H9 (cell line): ENCODE measurements at regions not wholly inside any gene's neighbourhood (a gene's known extent, or its start where the extent isn't known, plus 50 kb on each side); places are given as distances from the start of the nearest gene placed in this dataset.

Experiments
- DNase-seq: peaks from one replicate; pipeline ENCODE4 v3.0.0-alpha.2; 2017
- H2AFZ ChIP-seq: one replicate; pipeline ENCODE4 v1.6.1; 2013; ENCODE audit warnings: mild to moderate bottlenecking, low read length, control low read depth, moderate library complexity
- H2AK5ac ChIP-seq: 2 replicates; pipeline ENCODE4 v1.6.1; 2013; ENCODE audit warnings: low read length, control low read depth, mixed read lengths; ENCODE audit not compliant: insufficient read length
- H2BK120ac ChIP-seq: one replicate; pipeline ENCODE4 v1.6.1; 2013; ENCODE audit warnings: low read depth, mild to moderate bottlenecking, low read length, control low read depth, inconsistent platforms; ENCODE audit not compliant: poor library complexity, severe bottlenecking
- H2BK12ac ChIP-seq: 2 replicates; pipeline ENCODE4 v1.6.1; 2013; ENCODE audit warnings: low read length, control low read depth, mixed read lengths, low read depth; ENCODE audit not compliant: insufficient read length
- H2BK15ac ChIP-seq: 2 replicates; pipeline ENCODE4 v1.6.1; 2013; ENCODE audit warnings: low read depth, low read length, control low read depth
- H2BK20ac ChIP-seq: one replicate; pipeline ENCODE4 v1.6.1; 2013; ENCODE audit warnings: low read depth, mild to moderate bottlenecking, low read length, control low read depth, inconsistent platforms; ENCODE audit not compliant: poor library complexity, severe bottlenecking
- H2BK5ac ChIP-seq: 2 replicates; pipeline ENCODE4 v1.6.1; 2013; ENCODE audit warnings: low read length, control low read depth, mixed read lengths; ENCODE audit not compliant: insufficient read length
- H3K14ac ChIP-seq: 2 replicates; pipeline ENCODE4 v1.6.1; 2013; ENCODE audit warnings: low read length, control low read depth; ENCODE audit not compliant: insufficient read depth
- H3K18ac ChIP-seq: 2 replicates; pipeline ENCODE4 v1.6.1; 2013; ENCODE audit warnings: low read depth, mild to moderate bottlenecking, mixed read lengths, low read length, control low read depth; ENCODE audit not compliant: insufficient read length
- H3K23ac ChIP-seq: 2 replicates; pipeline ENCODE4 v1.6.1; 2013; ENCODE audit warnings: low read length, control low read depth, mixed read lengths, low read depth; ENCODE audit not compliant: insufficient read length
- H3K23me2 ChIP-seq: 2 replicates; pipeline ENCODE4 v1.6.1; 2013; ENCODE audit warnings: low read depth, mild to moderate bottlenecking, mixed read lengths, low read length, control low read depth; ENCODE audit not compliant: insufficient read length, poor library complexity, severe bottlenecking
- H3K27ac ChIP-seq: 2 replicates; pipeline ENCODE4 v1.5.1; 2013; ENCODE audit warnings: low read length, control low read depth, mixed read lengths, low read depth; ENCODE audit not compliant: insufficient read length
- H3K27me3 ChIP-seq: 2 replicates; pipeline ENCODE4 v1.6.1; 2013; ENCODE audit warnings: low read length, control low read depth, inconsistent platforms; ENCODE audit not compliant: insufficient read depth
- H3K4ac ChIP-seq: 2 replicates; pipeline ENCODE4 v1.6.1; 2013; ENCODE audit warnings: low read depth, mild to moderate bottlenecking, control low read depth, inconsistent platforms, low read length, moderate library complexity
- H3K4me1 ChIP-seq: 2 replicates; pipeline ENCODE4 v1.6.1; 2013; ENCODE audit warnings: low read length, control low read depth, inconsistent platforms; ENCODE audit not compliant: insufficient read depth
- H3K4me2 ChIP-seq: 2 replicates; pipeline ENCODE4 v1.6.1; 2013; ENCODE audit warnings: low read length, control low read depth, mixed read lengths; ENCODE audit not compliant: insufficient read length, insufficient read depth
- H3K56ac ChIP-seq: 2 replicates; pipeline ENCODE4 v1.6.1; 2013; ENCODE audit warnings: low read depth, mild to moderate bottlenecking, mixed read lengths, low read length, control low read depth; ENCODE audit not compliant: insufficient read length
- H3K79me1 ChIP-seq: 2 replicates; pipeline ENCODE4 v1.6.1; 2013; ENCODE audit warnings: low read depth, mild to moderate bottlenecking, moderate library complexity, low read length, control low read depth, inconsistent platforms; ENCODE audit not compliant: insufficient read depth, poor library complexity, severe bottlenecking
- H3K79me2 ChIP-seq: 2 replicates; pipeline ENCODE4 v1.6.1; 2013; ENCODE audit warnings: low read length, control low read depth, inconsistent platforms; ENCODE audit not compliant: insufficient read depth
- H3K9ac ChIP-seq: 2 replicates; pipeline ENCODE4 v1.6.1; 2013; ENCODE audit warnings: low read length, control low read depth, mixed read lengths; ENCODE audit not compliant: insufficient read length; ENCODE audit errors: extremely low read depth
- H3K9me3 ChIP-seq: one replicate; pipeline ENCODE4 v1.6.1; 2013; ENCODE audit warnings: low read depth, low read length, inconsistent platforms; ENCODE audit not compliant: control insufficient read depth
- H3T11ph ChIP-seq: one replicate; pipeline ENCODE4 v1.6.1; 2013; ENCODE audit warnings: mild to moderate bottlenecking, low read length, control low read depth, inconsistent platforms
- H4K20me1 ChIP-seq: one replicate; pipeline ENCODE4 v1.6.1; 2013; ENCODE audit not compliant: control insufficient read depth, insufficient read length, insufficient read depth
- H4K5ac ChIP-seq: 2 replicates; pipeline ENCODE4 v1.6.1; 2013; ENCODE audit warnings: low read depth, mild to moderate bottlenecking, mixed read lengths, low read length, control low read depth; ENCODE audit not compliant: insufficient read length
- H4K8ac ChIP-seq: replicated peaks from 2 replicates; pipeline ENCODE4 v1.6.1; 2013; ENCODE audit warnings: low read length, control low read depth, mixed read lengths, low read depth; ENCODE audit not compliant: insufficient read length
- H4K91ac ChIP-seq: 2 replicates; pipeline ENCODE4 v1.6.1; 2013; ENCODE audit warnings: low read depth, mild to moderate bottlenecking, moderate library complexity, mixed read lengths, low read length, control low read depth; ENCODE audit not compliant: insufficient read length
- H3K27ac Mint-ChIP-seq, 3 experiments: 2 replicates in 2 of 3; 3 replicates in 1 of 3; pipeline ENCODE4 v1.8.0; 2020 to 2021; ENCODE audit warnings: mixed read lengths in 3 of 3, mild to moderate bottlenecking in 1 of 3, moderate library complexity in 1 of 3
- H3K27me3 Mint-ChIP-seq: 2 replicates; pipeline ENCODE4 v1.8.0; 2021; ENCODE audit warnings: low read depth, mild to moderate bottlenecking, moderate library complexity, mixed read lengths
- H3K36me3 Mint-ChIP-seq, 3 experiments: 2 replicates in 2 of 3; 3 replicates in 1 of 3; pipeline ENCODE4 v1.8.0; 2020 to 2021; ENCODE audit warnings: low read depth in 3 of 3, mixed read lengths in 3 of 3; ENCODE audit not compliant: insufficient read depth in 1 of 3
- H3K4me1 Mint-ChIP-seq, 2 experiments: 2 replicates each; pipeline ENCODE4 v1.8.0; 2020; ENCODE audit warnings: mixed read lengths in 2 of 2
- H3K4me3 Mint-ChIP-seq, 2 experiments: 2 replicates in 1 of 2; 3 replicates in 1 of 2; pipeline ENCODE4 v1.8.0; 2020 to 2021; ENCODE audit warnings: mild to moderate bottlenecking in 2 of 2, mixed read lengths in 2 of 2, moderate library complexity in 1 of 2
- H3K9me3 Mint-ChIP-seq, 2 experiments: 2 replicates in 1 of 2; 3 replicates in 1 of 2; pipeline ENCODE4 v1.8.0; 2020; ENCODE audit warnings: mild to moderate bottlenecking in 2 of 2, mixed read lengths in 2 of 2, moderate library complexity in 1 of 2
- CTCF ChIP-seq: fragments of 200-600 bp; sonication (generic); conservative IDR thresholded peaks from 3 replicates; pipeline ENCODE4 v1.8.0; 2021; ENCODE audit warnings: antibody characterized with exemption, mild to moderate bottlenecking
- WGBS: extraction: QIAGEN DNeasy Blood & Tissue Kit; methylation state at CpG from one replicate; pipeline ENCODE4 v1.1.7; 2013; ENCODE audit warnings: missing lambda C conversion rate, low lambda C conversion rate, mixed read lengths; ENCODE audit not compliant: insufficient read length; ENCODE audit errors: extremely low coverage; 5-methylcytosine and 5-hydroxymethylcytosine counted together

GRCh38 chr2:120810639-120811038 lies 75.0 kb downstream of the GLI2 start:
- H4K8ac ChIP-seq, result no peak overlapping the region
- WGBS, result no CpG with 5 or more reads among the region's 10 CpGs
- DNase-seq, result no peak
- H3K4me1 ChIP-seq, result no peaks in the 10 kb centered on the region
- no peak overlapping the region for H2BK120ac ChIP-seq
- no peak overlapping the region for H2BK15ac ChIP-seq
- H4K5ac ChIP-seq, result no peak overlapping the region
- no peaks in the 10 kb centered on the region for H3K27me3 Mint-ChIP-seq
- no peaks in the 10 kb centered on the region for H3K9me3 ChIP-seq
- H3T11ph ChIP-seq, result no peak overlapping the region
- H2AFZ ChIP-seq, result no peak overlapping the region
- H2BK20ac ChIP-seq, result no peak overlapping the region
- no peak overlapping the region for H3K23ac ChIP-seq
- no peak overlapping the region for H3K14ac ChIP-seq
- H3K23me2 ChIP-seq, result no peaks in the 10 kb centered on the region
- no peak overlapping the region for H3K56ac ChIP-seq
- H3K36me3 Mint-ChIP-seq, result peaks cover 13 to 49% (median 33%) of the 10 kb centered on the region in 3 experiments; a peak in 6 of 7 replicates
- no peak overlapping the region for H3K4ac ChIP-seq
- H3K4me3 Mint-ChIP-seq, result no peak overlapping the region
- H4K91ac ChIP-seq, result no peak overlapping the region
- H3K9ac ChIP-seq, result no peak overlapping the region
- no peak for TF ChIP-seq CTCF
- no peaks in the 10 kb centered on the region; the same call in 1 of the 2 replicates for H3K79me2 ChIP-seq
- no peak overlapping the region for H2BK12ac ChIP-seq
- H3K4me1 Mint-ChIP-seq, result peaks cover 12 to 26% of the 10 kb centered on the region in 2 experiments
- no peak overlapping the region for H3K18ac ChIP-seq
- peaks cover 4% of the 10 kb centered on the region for H3K79me1 ChIP-seq
- no peak overlapping the region for H3K27ac ChIP-seq
- H4K20me1 ChIP-seq, result no peaks in the 10 kb centered on the region
- H3K27ac Mint-ChIP-seq, result peak overlapping the region in 1 of 3 experiments; percentile 34; a peak in 1 of 7 replicates
- no peak overlapping the region for H2AK5ac ChIP-seq
- H2BK5ac ChIP-seq, result no peak overlapping the region
- no peaks in the 10 kb centered on the region for H3K27me3 ChIP-seq
- H3K9me3 Mint-ChIP-seq, result no peaks in the 10 kb centered on the region
- no peak overlapping the region for H3K4me2 ChIP-seq
